ENCODE measurements at regions not wholly inside any gene's neighbourhood (a gene's known extent, or its start where the extent isn't known, plus 50 kb on each side); places are given as distances from the start of the nearest gene placed in this dataset.

DNA sequence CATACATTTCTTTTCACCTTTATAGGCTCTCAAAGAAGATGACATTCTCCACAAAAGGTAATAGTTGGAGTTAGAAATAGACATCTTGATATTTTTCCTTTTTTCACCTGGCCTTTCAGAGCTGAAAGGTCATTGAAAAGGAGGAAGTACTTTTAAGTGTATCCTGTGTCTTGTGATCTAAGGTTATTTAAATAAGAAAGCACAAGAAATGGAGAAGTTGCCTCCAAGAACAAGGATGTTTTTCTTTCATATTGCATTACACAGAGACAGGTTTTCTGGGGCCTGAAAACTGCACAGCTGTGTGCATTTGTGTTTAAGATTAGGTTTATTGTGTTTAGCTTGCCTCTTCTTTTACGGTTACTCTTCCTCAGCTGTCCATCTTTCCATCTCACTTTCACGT lies 103.4 kb upstream of the SEMA3D start:
- TF ChIP-seq, protein P1, sequence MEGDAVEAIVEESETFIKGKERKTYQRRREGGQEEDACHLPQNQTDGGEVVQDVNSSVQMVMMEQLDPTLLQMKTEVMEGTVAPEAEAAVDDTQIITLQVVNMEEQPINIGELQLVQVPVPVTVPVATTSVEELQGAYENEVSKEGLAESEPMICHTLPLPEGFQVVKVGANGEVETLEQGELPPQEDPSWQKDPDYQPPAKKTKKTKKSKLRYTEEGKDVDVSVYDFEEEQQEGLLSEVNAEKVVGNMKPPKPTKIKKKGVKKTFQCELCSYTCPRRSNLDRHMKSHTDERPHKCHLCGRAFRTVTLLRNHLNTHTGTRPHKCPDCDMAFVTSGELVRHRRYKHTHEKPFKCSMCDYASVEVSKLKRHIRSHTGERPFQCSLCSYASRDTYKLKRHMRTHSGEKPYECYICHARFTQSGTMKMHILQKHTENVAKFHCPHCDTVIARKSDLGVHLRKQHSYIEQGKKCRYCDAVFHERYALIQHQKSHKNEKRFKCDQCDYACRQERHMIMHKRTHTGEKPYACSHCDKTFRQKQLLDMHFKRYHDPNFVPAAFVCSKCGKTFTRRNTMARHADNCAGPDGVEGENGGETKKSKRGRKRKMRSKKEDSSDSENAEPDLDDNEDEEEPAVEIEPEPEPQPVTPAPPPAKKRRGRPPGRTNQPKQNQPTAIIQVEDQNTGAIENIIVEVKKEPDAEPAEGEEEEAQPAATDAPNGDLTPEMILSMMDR (IDR thresholded peaks at IDR 0.05; ENCODE audit: extremely low read depth, missing control alignments): no peak
- no peak for DNase-seq (ENCODE audit: low spot score)

DNA sequence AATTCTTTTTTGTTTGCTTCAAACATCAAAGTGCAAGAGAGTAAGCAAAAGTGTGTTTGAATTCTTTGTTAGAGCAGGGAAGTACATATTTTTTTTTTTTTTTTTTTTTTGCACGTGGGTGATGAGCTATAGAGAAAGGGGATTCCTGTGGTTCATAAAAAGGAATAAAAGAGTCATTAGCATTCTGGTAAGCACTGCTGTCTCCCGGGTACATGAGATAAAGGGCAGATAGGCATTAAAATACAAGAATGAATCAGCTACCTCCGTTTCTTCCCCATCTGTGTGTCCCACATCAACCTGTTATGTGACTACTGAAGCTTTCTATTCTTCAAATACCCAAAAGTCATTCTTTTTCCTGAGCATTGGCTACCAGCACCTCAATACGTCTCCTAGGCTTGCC lies 102.4 kb upstream of the SEMA3D start:
- TF ChIP-seq, protein P1 (IDR thresholded peaks at IDR 0.05; ENCODE audit: extremely low read depth, missing control alignments): no peak
- DNase-seq (ENCODE audit: low spot score): no peak

DNA sequence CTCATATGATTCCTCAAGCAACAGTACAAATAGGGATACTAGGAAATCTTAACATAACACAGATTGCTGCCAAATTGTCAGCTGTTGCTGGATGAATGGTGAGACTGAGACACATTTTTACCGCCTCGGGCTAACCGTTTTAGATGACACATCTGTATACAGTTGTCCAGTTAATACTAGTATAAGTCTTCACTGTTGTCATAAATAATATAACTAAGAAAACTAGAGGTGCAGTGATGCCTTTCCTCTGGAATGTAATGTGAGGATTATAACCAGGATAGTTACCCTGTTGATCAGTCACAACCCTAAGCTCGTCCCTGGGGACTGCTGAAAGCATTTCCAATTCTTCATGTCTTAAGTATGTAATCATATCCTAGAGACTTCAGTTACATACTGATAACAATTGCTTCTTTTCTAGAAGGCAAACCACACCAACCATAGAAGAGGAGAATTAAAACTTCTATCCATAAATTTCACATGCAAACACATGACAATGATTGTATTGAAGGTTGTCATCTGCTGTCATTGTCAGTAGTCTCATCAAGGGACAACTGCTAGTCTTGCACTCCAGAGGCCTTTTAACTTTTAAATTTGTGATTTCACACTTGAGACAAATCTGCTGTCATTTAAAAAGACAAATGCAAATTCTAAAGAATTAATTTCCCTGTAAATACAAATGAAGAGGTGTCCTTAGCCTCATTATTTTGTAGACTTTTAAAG lies 100.4 kb upstream of the SEMA3D start:
- TF ChIP-seq, protein P1 (IDR thresholded peaks at IDR 0.05; ENCODE audit: extremely low read depth, missing control alignments): no peak
- DNase-seq (ENCODE audit: low spot score): no peak

DNA sequence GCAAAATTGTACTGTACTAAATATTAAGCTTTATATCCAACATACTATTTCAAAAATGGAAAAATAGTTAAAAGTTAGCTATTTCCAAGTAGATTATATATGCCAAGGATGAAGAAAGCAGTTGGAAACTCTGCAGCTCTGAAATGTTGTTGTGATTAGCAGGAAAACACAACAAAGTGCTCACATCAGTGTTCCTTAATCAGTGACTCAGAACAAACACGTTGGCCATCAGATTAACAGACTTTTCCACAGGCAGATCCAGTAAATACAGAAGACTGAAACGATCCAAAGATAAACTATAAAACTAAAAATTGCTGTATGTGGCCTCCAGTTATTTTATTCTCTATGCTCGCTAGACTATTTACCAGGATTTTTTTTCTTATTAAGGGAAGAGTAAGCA lies 99.6 kb upstream of the SEMA3D start:
- TF ChIP-seq, protein P1 (IDR thresholded peaks at IDR 0.05; ENCODE audit: extremely low read depth, missing control alignments): no peak
- no peak for DNase-seq (ENCODE audit: low spot score)

DNA sequence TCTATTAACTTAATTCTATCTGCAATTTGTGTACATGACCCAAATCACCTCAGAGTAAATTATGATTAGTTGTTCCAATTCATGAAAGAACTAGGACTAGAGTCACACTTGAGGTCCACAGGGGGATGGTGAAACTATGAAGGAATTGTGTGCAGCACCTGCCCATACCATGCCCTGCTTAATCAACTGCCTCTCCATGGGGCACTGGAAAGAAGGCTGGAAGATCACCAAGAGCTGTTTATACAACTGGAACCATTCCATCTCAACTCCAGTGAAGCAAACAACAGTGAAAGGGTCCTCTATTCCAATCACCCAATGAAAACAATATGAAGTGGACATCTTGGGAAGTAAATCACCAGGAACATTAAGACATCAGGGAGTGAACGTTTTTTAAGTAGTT lies 98.7 kb upstream of the SEMA3D start:
- no peak for DNase-seq (ENCODE audit: low spot score)
- TF ChIP-seq, protein P1 (IDR thresholded peaks at IDR 0.05; ENCODE audit: extremely low read depth, missing control alignments): no peak

DNA sequence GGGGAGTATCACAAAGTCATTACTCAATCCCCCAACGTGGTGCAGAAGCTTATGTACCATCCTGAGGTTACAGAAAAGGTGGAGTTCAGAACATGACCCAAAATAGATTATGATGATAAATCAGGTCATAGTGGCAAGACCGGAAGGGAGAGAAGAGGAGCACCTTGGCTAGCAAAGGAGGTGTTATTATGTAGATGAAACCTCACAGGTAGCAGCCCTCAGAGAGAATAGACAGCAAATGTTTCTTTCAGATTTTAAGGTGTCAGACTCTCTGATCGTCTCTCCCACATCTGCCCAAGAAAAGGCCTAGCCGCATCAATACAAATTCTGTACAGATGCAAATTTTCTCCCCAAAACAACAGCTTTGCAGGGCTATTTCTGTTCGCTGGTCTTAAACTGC lies 88.3 kb upstream of the SEMA3D start:
- DNase-seq (ENCODE audit: low spot score): no peak
- TF ChIP-seq, protein P1 (IDR thresholded peaks at IDR 0.05; ENCODE audit: extremely low read depth, missing control alignments): no peak

DNA sequence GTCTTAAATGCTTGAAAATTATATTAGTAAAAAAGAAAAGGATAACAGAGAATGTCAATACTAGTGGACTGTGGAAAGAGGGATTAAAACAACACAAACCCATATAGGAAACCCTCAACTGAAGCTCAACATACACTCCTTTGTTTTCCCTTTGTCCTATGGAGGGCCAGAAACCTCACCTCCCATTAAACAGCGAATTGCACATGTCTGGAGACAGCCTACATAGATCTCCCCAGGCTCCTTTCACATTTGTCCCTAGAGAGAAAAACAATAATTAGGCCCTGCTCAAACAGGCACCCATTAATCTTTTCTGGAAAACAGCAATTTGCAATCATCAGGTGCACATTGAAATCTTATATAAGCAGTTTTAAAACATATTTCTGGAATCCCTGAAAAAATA lies 87.6 kb upstream of the SEMA3D start:
- TF ChIP-seq, protein P1 (IDR thresholded peaks at IDR 0.05; ENCODE audit: extremely low read depth, missing control alignments): no peak
- DNase-seq (ENCODE audit: low spot score): no peak
